ENCODE measurements at regions not wholly inside any gene's neighbourhood (a gene's known extent, or its start where the extent isn't known, plus 50 kb on each side); places are given as distances from the start of the nearest gene placed in this dataset.

DNA sequence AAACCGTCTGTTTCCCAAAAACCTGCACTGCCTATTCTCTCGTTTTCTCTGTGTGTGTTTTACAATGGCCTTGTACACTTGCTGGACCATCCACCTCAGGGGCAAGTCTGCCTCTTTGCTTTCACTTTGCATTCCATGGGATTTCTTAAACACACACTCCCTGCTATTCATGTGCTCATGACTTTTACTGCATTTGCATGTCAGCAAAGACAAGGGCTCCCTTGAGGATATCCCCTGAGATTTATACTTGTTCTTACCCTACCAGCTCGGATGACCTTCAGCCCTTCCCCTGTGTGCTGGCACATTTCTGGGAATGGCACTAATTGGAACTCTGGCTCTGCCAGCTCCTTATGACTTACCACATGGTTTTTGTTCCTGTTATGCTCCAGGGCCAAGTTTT lies 386.9 kb downstream of the AMY1C start:
- TF ChIP-seq, protein P1, sequence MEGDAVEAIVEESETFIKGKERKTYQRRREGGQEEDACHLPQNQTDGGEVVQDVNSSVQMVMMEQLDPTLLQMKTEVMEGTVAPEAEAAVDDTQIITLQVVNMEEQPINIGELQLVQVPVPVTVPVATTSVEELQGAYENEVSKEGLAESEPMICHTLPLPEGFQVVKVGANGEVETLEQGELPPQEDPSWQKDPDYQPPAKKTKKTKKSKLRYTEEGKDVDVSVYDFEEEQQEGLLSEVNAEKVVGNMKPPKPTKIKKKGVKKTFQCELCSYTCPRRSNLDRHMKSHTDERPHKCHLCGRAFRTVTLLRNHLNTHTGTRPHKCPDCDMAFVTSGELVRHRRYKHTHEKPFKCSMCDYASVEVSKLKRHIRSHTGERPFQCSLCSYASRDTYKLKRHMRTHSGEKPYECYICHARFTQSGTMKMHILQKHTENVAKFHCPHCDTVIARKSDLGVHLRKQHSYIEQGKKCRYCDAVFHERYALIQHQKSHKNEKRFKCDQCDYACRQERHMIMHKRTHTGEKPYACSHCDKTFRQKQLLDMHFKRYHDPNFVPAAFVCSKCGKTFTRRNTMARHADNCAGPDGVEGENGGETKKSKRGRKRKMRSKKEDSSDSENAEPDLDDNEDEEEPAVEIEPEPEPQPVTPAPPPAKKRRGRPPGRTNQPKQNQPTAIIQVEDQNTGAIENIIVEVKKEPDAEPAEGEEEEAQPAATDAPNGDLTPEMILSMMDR (conservative IDR thresholded peaks at IDR 0.05; ENCODE audit: low read depth, low read length) = no peak
- H3K4me3 ChIP-seq (ENCODE audit: low read depth, low read length) = no peak overlapping the region
- no peak for DNase-seq (ENCODE audit: low read depth)

DNA sequence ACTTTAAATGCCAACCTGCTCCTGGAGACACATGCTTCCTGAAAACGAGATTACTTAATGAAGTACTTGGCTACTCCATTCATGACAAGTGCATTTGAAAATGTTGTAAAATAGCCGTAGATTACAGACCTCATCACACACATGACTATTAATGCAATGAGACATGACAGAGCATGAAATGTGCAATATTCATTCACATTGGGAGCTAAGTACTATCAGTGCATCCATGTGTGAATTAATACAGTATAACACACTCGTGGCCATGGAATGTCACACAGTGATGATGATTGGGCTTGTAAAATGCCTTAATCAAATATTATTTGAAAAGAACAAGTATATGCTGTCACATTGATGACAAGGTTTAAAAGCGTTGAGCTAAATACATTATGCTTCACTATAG lies 407.0 kb downstream of the AMY1C start:
- TF ChIP-seq, protein P1 (conservative IDR thresholded peaks at IDR 0.05; ENCODE audit: low read depth, low read length) = no peak
- no peak overlapping the region for H3K4me3 ChIP-seq (ENCODE audit: low read depth, low read length)
- no peak for DNase-seq (ENCODE audit: low read depth)

DNA sequence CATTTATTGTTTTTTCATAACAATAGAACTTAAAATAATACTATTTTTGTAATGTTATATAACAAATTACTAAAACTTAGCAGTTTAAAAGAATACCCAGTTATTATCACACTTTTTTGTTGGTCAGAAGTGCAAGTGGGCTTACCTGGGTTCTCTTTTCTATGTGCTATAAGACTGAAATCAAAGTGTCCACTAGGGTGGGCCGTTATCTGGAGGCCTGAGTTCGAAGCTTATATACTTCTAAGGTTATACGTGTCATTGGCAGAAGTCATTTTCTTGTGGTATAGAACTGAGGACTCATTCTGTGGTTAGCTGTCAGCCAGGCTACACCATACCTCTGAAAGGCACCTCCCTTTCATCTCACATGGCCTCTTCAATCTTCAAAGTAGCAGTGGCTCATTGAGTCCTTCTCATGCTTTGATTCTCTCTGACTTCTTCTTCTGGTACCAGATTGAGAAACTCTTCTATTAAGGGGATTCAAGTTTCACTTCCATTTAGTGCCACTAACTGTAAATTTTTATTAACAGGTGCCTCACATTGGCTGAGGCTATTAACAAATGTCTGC lies 414.3 kb downstream of the AMY1C start:
- DNase-seq (ENCODE audit: low read depth) = no peak

DNA sequence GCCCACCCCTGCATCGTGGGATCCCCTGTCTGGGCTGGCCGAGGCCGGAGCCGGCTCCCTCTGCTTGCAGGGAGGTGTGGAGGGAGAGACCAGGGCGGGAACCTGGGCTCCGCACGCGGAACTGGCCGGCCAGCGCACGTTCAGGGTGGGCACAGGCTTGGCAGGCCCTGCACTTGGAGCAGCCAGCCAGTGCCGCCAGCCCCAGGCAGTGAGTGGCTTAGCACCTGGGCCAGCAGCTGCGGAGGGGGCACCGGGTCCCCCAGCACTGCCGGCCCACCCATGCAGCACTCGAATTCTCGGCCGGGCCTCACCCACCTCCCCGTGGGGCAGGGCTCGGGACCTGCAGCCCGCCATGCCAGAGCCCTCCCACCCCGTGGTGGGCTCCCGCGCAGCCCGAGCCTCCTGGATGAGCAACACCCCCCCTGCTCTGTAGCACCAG lies 422.6 kb downstream of the AMY1C start:
- TF ChIP-seq, protein P1 (conservative IDR thresholded peaks at IDR 0.05; ENCODE audit: low read depth, low read length) = no peak
- no peak overlapping the region for H3K4me3 ChIP-seq (ENCODE audit: low read depth, low read length)
- no peak for DNase-seq (ENCODE audit: low read depth)

More for the DNA sequence above, 414.3 kb downstream of the AMY1C start:
- H3K4me3 ChIP-seq (ENCODE audit: low read depth, low read length) = no peak overlapping the region
- TF ChIP-seq, protein P1 (conservative IDR thresholded peaks at IDR 0.05; ENCODE audit: low read depth, low read length) = no peak

DNA sequence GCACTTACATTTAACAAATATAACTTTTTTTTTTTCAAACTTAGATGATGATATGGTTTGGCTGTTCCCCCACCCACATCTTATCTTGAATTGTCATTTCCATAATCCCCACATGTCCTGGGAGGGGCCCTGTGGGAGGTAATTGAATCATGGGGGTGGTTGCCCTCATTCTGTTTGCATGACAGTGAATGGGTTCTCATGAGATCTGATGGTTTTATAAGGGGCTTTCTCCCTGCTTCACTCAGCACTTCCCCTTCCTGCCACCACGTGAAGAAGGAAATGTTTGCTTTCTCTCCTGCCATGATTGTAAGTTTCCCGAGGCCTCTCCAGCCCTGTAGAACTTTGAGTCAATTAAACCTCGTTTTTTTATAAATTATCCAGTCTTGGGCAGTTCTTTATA lies 432.6 kb downstream of the AMY1C start:
- TF ChIP-seq, protein P1 (conservative IDR thresholded peaks at IDR 0.05; ENCODE audit: low read depth, low read length) = no peak
- no peak overlapping the region for H3K4me3 ChIP-seq (ENCODE audit: low read depth, low read length)
- no peak for DNase-seq (ENCODE audit: low read depth)

DNA sequence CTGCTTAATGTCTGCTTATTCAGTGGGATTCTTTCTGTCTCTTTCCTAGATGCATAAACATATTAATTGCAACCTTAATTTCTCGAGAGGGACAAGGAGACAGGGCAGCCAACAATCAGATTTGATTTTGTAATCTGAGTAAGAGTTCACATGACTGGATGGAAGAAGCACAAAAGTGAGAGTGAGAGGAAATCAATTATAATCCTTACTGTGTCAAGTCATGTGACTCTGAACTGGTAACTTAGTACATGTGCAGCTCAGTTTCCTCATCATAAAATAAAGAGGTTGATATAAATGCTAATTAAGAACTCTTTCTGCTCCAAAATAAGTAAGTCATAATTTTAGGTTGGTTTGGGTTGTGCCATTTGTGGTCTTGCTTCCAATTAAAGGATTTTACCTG lies 439.5 kb downstream of the AMY1C start:
- TF ChIP-seq, protein P1 (conservative IDR thresholded peaks at IDR 0.05; ENCODE audit: low read depth, low read length) = no peak
- DNase-seq (ENCODE audit: low read depth) = no peak
- H3K4me3 ChIP-seq (ENCODE audit: low read depth, low read length) = no peak overlapping the region

DNA sequence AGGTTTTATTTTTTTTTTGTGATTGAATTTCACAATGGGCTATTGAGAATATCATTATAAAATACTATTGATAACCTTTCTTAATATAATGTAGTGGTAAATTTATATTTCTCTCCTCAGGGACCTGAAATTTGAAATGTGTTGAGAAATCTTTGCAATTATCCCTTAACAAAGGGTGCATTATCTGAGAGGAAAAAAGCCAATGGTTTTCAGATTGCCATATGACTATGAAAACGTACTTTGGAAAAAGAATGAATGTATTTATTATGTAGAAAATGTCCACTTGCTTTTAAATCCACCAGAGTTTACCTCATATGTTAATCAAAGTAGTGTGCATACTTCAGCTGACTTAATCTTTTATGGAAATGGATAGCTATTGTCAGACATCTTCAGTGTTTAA lies 441.1 kb downstream of the AMY1C start:
- no peak for DNase-seq (ENCODE audit: low read depth)
- TF ChIP-seq, protein P1 (conservative IDR thresholded peaks at IDR 0.05; ENCODE audit: low read depth, low read length) = no peak
- no peak overlapping the region for H3K4me3 ChIP-seq (ENCODE audit: low read depth, low read length)

Measured in choroid plexus epithelial cell (primary cell).